ENCODE measurements at regions not wholly inside any gene's neighbourhood (a gene's known extent, or its start where the extent isn't known, plus 50 kb on each side); places are given as distances from the start of the nearest gene placed in this dataset.
A peak's percentile ranks its signal among the peaks of the same experiment; 100 is the strongest.
"Not testable (repeated sequence)": the region's sequence is repeated elsewhere in the genome, so short reads cannot be mapped to it uniquely, and the experiment has no call there.

DNA sequence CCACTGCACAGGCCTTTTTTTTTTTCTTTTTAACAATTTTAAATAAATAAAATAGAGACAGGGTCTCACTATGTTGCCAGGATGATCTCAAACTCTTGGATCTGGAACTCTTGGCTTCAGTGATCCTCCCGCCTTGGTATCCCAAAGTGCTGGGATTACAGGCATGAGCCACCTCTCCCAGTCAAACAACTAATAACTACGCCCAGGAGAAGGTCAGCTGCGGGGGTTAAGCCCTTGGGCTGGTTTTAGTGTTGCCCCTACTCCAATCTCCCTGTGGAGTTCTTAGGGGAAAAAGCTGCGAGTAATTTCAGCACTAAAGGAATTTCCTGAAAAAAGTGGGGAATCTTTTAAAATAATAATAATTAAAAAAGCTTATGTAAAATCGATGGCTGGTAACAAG is 96.4 kb upstream of the XPO1 start:
- Mint-ChIP-seq H3K27ac (no peak overlapping the region), H3K9me3 (no peaks in the 10 kb centered on the region), H3K27me3 (no peaks in the 10 kb centered on the region), H3K4me1 (no peaks in the 10 kb centered on the region), H3K4me3 (no peak overlapping the region)
- DNase-seq = no peak
- ATAC-seq = no peak

DNA sequence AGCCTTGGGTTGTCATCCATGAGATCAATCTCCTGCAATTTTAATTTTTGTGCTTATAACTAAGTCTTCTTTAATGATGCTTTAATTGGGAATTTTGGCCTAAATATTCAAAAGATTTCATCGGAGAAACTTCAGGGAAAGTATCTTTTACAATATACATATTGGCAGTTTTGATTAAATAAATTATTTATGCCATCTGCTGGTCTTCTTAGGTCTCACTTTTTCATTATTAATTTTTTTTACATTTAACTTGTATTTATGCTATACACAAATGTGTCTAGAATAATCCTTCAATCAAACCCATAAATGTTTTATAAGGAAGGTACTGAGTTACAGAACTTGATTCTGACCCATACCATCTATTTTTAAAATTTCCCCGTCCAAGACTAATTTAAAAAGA is 95.1 kb upstream of the XPO1 start:
- ATAC-seq = no peak
- H3K27ac Mint-ChIP-seq = no peak overlapping the region
- no peaks in the 10 kb centered on the region for H3K4me1 Mint-ChIP-seq
- H3K27me3 Mint-ChIP-seq = no peaks in the 10 kb centered on the region
- DNase-seq = no peak
- no peaks in the 10 kb centered on the region for H3K9me3 Mint-ChIP-seq
- H3K4me3 Mint-ChIP-seq = no peak overlapping the region

GRCh38 chr2:61632276-61633169 is 94.4 kb upstream of the XPO1 start:
- H3K27me3 Mint-ChIP-seq = no peaks in the 10 kb centered on the region
- ATAC-seq (no peak), DNase-seq (no peak)
- no peak overlapping the region for H3K27ac Mint-ChIP-seq
- no peak overlapping the region for H3K4me3 Mint-ChIP-seq
- no peaks in the 10 kb centered on the region for H3K9me3 Mint-ChIP-seq
- H3K4me1 Mint-ChIP-seq = no peaks in the 10 kb centered on the region

- Mint-ChIP-seq H3K4me3 (no peak overlapping the region), H3K27ac (no peak overlapping the region), H3K9me3 (no peaks in the 10 kb centered on the region), H3K27me3 (no peaks in the 10 kb centered on the region), H3K4me1 (no peaks in the 10 kb centered on the region)
- no peak for ATAC-seq
- no peak for DNase-seq
These were observed 93.2 kb upstream of the XPO1 start for GRCh38 chr2:61631321-61631720.

- Mint-ChIP-seq H3K27me3 (no peaks in the 10 kb centered on the region), H3K27ac (no peak overlapping the region), H3K4me1 (no peaks in the 10 kb centered on the region), H3K4me3 (no peak overlapping the region), H3K9me3 (no peaks in the 10 kb centered on the region)
- no peak for DNase-seq
- ATAC-seq = no peak
These were observed 88.7 kb upstream of the XPO1 start for GRCh38 chr2:61626827-61627226.

DNA sequence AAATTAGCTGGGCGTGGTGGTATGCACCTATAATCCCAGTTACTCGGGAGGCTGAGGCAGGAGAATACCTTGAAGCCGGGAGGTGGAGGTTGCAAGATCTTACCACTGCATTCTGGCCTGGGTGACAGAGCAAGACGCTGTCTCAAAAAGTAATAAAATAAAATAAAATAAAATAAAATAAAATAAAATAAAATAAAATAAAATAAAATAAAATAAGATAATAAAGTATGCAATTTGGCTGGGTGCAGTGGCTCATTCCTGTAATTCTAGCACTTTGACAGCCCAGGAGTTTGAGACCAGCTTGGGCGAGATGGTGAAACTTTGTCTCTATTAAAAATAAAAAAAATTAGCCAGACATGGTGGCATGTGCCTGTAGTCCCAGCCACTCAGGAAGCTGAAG is 85.6 kb upstream of the XPO1 start:
- Mint-ChIP-seq H3K9me3 (no peaks in the 10 kb centered on the region), H3K27me3 (no peaks in the 10 kb centered on the region), H3K27ac (no peak overlapping the region), H3K4me1 (peaks cover 6% of the 10 kb centered on the region), H3K4me3 (no peak overlapping the region)
- DNase-seq (no peak), ATAC-seq (no peak)

DNA sequence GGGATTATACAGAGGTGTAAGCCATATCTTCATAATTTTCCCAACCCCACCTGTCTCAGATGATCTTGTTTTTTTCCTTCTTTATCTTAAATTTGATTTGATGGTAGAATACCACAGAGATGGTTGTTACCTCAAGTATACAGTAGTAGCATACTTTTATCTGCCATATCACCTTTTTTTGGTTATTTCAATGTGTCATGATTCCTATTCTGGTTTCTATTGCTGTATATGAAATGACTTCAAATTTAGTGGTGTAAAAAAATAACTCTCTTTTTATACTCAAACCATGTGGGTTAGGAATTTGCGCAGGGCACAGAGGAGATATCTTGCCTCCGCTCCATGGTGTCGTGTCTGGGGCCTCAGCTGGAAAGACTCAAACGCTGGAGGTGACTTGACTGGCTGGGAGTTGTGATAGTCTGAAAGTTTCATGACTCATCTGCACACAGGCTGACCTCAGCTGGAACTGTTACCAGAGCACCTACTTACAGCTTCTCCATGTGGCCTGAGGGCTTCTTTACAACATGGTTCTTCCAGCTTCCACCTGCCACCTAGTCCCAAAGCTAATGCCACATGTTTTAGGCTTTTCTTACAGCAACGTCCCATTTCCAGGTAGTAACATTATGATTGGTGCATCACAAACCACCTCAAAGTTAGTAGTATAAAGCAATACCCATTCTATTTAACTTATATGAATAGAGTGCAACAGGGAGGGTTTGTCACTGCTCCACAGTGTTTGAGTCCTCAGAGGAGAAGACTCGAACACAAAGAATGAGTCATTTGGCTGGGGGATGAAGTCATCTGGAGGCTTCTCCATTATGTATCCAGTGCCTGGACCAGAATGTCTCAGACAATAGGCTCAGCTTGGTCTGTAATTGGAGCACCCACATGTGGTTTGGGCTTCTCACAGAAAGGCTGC is 82.3 kb upstream of the XPO1 start:
- H3K27ac Mint-ChIP-seq = no peak overlapping the region
- no peaks in the 10 kb centered on the region for H3K27me3 Mint-ChIP-seq
- peaks cover 6% of the 10 kb centered on the region for H3K4me1 Mint-ChIP-seq
- H3K4me3 Mint-ChIP-seq = no peak overlapping the region
- ATAC-seq (peak; percentile 84), DNase-seq (peak in 1 of 2 donors; percentile 16)
- no peaks in the 10 kb centered on the region for H3K9me3 Mint-ChIP-seq

GRCh38 chr2:61619561-61619960 is 81.4 kb upstream of the XPO1 start:
- H3K27ac Mint-ChIP-seq = no peak overlapping the region
- H3K4me3 Mint-ChIP-seq = no peak overlapping the region
- H3K4me1 Mint-ChIP-seq = peaks cover 6% of the 10 kb centered on the region
- ATAC-seq = no peak
- DNase-seq = no peak
- no peaks in the 10 kb centered on the region for H3K9me3 Mint-ChIP-seq
- H3K27me3 Mint-ChIP-seq = no peaks in the 10 kb centered on the region

DNA sequence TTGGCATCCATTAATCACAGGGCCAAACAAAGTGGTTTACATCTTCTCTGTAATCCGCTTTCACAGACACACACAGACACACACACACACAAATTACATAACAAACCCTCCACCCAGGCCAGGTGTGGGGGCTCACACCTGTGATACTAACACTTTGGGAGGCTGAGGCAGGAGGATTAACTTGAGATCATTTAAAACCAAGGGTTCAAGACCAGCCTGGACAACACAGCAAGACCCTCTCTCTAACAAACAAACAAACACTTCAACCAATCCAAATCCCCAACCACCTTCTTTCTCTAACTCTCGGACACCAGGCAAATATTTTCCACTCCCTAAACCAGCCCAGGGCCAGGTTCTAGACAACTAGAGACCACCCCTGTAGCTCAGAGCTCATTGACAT is 79.5 kb upstream of the XPO1 start:
- Mint-ChIP-seq H3K27me3 (no peaks in the 10 kb centered on the region), H3K27ac (no peak overlapping the region), H3K4me1 (peaks cover 6% of the 10 kb centered on the region), H3K4me3 (no peak overlapping the region), H3K9me3 (no peaks in the 10 kb centered on the region)
- ATAC-seq (no peak), DNase-seq (no peak)

DNA sequence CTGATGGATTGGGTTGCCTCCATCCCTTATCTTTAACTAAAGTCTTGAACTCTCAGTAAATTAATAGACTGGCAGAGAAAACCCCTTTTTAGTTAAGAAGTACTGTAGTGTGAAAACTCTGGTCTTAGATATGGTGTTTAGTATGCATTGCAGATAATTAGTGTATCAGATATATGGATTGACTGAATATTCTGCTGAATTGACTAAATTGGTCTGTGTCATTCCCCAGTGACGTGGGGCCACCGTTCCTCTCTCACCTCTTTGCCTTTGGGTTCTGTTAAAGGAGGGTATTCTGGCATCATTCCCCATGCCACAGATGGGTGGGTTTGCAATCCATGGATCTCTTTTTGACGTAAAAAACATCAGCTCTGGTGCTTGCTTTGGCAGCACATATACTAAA is 67.1 kb upstream of the XPO1 start:
- Mint-ChIP-seq H3K9me3 (no peaks in the 10 kb centered on the region), H3K27ac (no peak overlapping the region), H3K4me1 (no peaks in the 10 kb centered on the region), H3K27me3 (no peaks in the 10 kb centered on the region), H3K4me3 (no peak overlapping the region)
- DNase-seq = no peak
- no peak for ATAC-seq

DNA sequence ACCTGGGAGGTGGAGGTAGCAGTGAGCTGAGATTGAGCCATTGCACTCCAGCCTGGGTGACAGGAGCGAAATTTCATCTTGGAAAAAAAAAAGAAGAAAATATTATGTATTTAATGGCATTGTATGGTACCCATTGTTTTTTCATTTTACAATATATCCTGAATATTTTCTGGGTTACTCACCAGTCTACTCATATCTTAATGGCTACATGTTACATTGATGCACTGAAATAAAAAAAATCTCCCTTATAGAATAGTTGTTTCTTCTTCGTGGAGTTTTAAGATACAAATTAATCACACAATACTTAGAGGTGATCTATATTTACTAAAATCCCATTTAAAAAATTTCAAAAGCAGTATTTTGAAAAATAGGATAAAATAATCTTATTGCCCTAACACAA is 66.3 kb upstream of the XPO1 start:
- H3K27ac Mint-ChIP-seq = no peak overlapping the region
- no peaks in the 10 kb centered on the region for H3K4me1 Mint-ChIP-seq
- ATAC-seq = no peak
- no peaks in the 10 kb centered on the region for H3K27me3 Mint-ChIP-seq
- H3K4me3 Mint-ChIP-seq = no peak overlapping the region
- no peaks in the 10 kb centered on the region for H3K9me3 Mint-ChIP-seq
- no peak for DNase-seq

GRCh38 chr2:61598515-61599156 is 60.5 kb upstream of the XPO1 start:
- H3K27me3 Mint-ChIP-seq, ATAC-seq, DNase-seq, H3K9me3 Mint-ChIP-seq, H3K4me3 Mint-ChIP-seq, H3K4me1 Mint-ChIP-seq: not testable (repeated sequence)
- peak overlapping the region in 1 of 2 donors; percentile 1 for H3K27ac Mint-ChIP-seq

GRCh38 chr2:61597300-61598289 is 59.4 kb upstream of the XPO1 start:
- H3K27ac Mint-ChIP-seq = no peak overlapping the region
- ATAC-seq = no peak
- no peaks in the 10 kb centered on the region for H3K4me1 Mint-ChIP-seq
- no peaks in the 10 kb centered on the region for H3K27me3 Mint-ChIP-seq
- no peak overlapping the region for H3K4me3 Mint-ChIP-seq
- no peak for DNase-seq
- H3K9me3 Mint-ChIP-seq = no peaks in the 10 kb centered on the region

- not testable (repeated sequence) for DNase-seq, ATAC-seq, H3K4me3 Mint-ChIP-seq, H3K4me1 Mint-ChIP-seq, H3K9me3 Mint-ChIP-seq, H3K27ac Mint-ChIP-seq, H3K27me3 Mint-ChIP-seq
These were observed 56.0 kb upstream of the XPO1 start for GRCh38 chr2:61594201-61594600.

DNA sequence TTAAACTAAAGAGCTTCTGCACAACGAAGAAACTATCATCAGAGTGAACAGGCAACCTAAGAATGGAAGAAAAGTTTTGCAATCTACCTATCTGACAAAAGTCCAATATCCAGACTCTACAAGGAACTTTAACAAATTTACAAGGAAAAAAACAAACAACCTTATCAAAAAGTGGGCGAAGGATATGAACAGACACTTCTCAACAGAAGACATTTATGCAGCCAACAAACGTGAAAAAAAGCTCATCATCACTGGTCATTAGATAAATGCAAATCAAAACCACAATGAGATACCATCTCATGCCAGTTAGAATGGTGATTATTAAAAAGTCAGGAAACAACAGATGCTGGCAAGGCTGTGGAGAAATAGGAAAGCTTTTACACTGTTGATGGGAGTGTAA is 55.5 kb upstream of the XPO1 start:
- DNase-seq, H3K4me3 Mint-ChIP-seq, H3K27me3 Mint-ChIP-seq, ATAC-seq, H3K4me1 Mint-ChIP-seq, H3K9me3 Mint-ChIP-seq: not testable (repeated sequence)
- peak overlapping the region in 1 of 2 donors; percentile 49 for H3K27ac Mint-ChIP-seq
